Cardiac septum (tissue), 1 donor: ENCODE measurements at regions not wholly inside any gene's neighbourhood (a gene's known extent, or its start where the extent isn't known, plus 50 kb on each side); places are given as distances from the start of the nearest gene placed in this dataset.
"Not testable (repeated sequence)": the region's sequence is repeated elsewhere in the genome, so short reads cannot be mapped to it uniquely, and the experiment has no call there.

ENCODE experiments used
- DNase-seq: peaks from one replicate; pipeline ENCODE4 v3.0.0-alpha.2; 2020; ENCODE audit warnings: low spot score
- intact Hi-C: fragments of 100-400 bp; cut with DNase I; formaldehyde crosslinking; loops from one replicate; pipeline ENCODE4 v1.14.0; 2022
- donor health status: DM: no; HTN: no; CAD: no.

GRCh38 chr2:144630459-144631215 is 110.7 kb upstream of the ZEB2 start:
- intact Hi-C loops, result no loop called here
- no peak for DNase-seq

- DNase-seq, result no peak
- intact Hi-C loops, result no loop called here
Measured at GRCh38 chr2:144629935-144630334, 110.0 kb upstream of the ZEB2 start.

GRCh38 chr2:144628566-144628965 is 108.6 kb upstream of the ZEB2 start:
- DNase-seq, result no peak
- intact Hi-C loops, result no loop called here

- no peak for DNase-seq
- intact Hi-C loops, result no loop called here
Measured at GRCh38 chr2:144625626-144626025, 105.7 kb upstream of the ZEB2 start.

GRCh38 chr2:144625226-144625625 is 105.3 kb upstream of the ZEB2 start:
- intact Hi-C loops, result no loop called here
- no peak for DNase-seq

GRCh38 chr2:144624451-144624850 is 104.5 kb upstream of the ZEB2 start:
- no peak for DNase-seq
- intact Hi-C loops, result no loop called here

GRCh38 chr2:144622373-144622772 is 102.5 kb upstream of the ZEB2 start:
- not testable (repeated sequence) for DNase-seq

GRCh38 chr2:144621266-144621665 is 101.3 kb upstream of the ZEB2 start:
- intact Hi-C loops, result no loop called here
- no peak for DNase-seq

More at GRCh38 chr2:144622373-144622772, 102.5 kb upstream of the ZEB2 start:
- intact Hi-C loops, result not testable (repeated sequence)

- intact Hi-C loops, result no loop called here
- no peak for DNase-seq
Measured at GRCh38 chr2:144619760-144620159, 99.8 kb upstream of the ZEB2 start.

- intact Hi-C loops, DNase-seq: not testable (repeated sequence)
Measured at GRCh38 chr2:144617171-144617570, 97.3 kb upstream of the ZEB2 start.

GRCh38 chr2:144615866-144616565 is 96.1 kb upstream of the ZEB2 start:
- intact Hi-C loops, result no loop called here
- no peak for DNase-seq

- no peak for DNase-seq
- intact Hi-C loops, result no loop called here
Measured at GRCh38 chr2:144607891-144608521, 88.1 kb upstream of the ZEB2 start.

- intact Hi-C loops, result no loop called here
- no peak for DNase-seq
Measured at GRCh38 chr2:144607099-144607498, 87.2 kb upstream of the ZEB2 start.

GRCh38 chr2:144606466-144607095 is 86.7 kb upstream of the ZEB2 start:
- DNase-seq, result no peak
- intact Hi-C loops, result no loop called here

- no peak for DNase-seq
- intact Hi-C loops, result no loop called here
Measured at GRCh38 chr2:144605231-144605840, 85.4 kb upstream of the ZEB2 start.

GRCh38 chr2:144603334-144603733 is 83.4 kb upstream of the ZEB2 start:
- intact Hi-C loops, result no loop called here
- DNase-seq, result no peak

GRCh38 chr2:144598906-144599305 is 79.0 kb upstream of the ZEB2 start:
- no peak for DNase-seq
- intact Hi-C loops, result no loop called here

GRCh38 chr2:144597894-144598593 is 78.1 kb upstream of the ZEB2 start:
- intact Hi-C loops, result no loop called here
- DNase-seq, result no peak

- intact Hi-C loops, result no loop called here
- no peak for DNase-seq
Measured at GRCh38 chr2:144597388-144597787, 77.5 kb upstream of the ZEB2 start.
